ENCODE measurements at regions not wholly inside any gene's neighbourhood (a gene's known extent, or its start where the extent isn't known, plus 50 kb on each side); places are given as distances from the start of the nearest gene placed in this dataset.

DNA sequence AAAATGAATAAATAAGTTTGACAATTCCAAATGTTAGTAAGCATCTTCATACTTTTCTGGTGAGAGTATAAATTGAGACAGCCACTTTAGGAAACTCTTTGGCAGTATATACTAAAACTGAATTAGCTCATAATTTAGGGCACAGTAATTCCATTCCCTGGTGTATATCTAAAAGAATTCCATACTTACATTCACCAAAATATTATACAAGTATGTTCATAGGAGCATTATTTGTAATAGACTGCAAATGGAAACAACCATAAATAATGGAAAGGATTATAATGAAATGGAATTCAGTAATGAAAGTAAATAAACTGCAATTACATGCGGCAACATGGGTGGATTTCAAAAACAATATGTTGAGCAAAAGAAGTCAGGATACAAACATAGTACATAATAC is 315.8 kb upstream of the LRRC4C start:
- DNase-seq (ENCODE audit: low spot score in 2 of 2), result no peak
- Histone ChIP-seq H3K36me3 (no peaks in the 10 kb centered on the region), H3K27me3 (no peaks in the 10 kb centered on the region), H3K4me1 (no peaks in the 10 kb centered on the region), H3K9me3 (peaks cover 0 to 21% (median 0%) of the 10 kb centered on the region in 4 donors), H3K27ac (no peak overlapping the region), H3K4me3 (no peak overlapping the region)
- TF ChIP-seq EP300 (IDR thresholded peaks at IDR 0.05) (no peak), CTCF (IDR thresholded peaks at IDR 0.05) (no peak), POLR2A (IDR thresholded peaks at IDR 0.05) (no peak)
- 83 to 94% methylated on average over 1 of the region's 1 CpG for WGBS, 2 donors

GRCh38 chr11:41779401-41779960 is 320.0 kb upstream of the LRRC4C start:
- H3K9me3 ChIP-seq, result peaks cover 0 to 5% (median 0%) of the 10 kb centered on the region in 4 donors
- TF ChIP-seq CTCF (IDR thresholded peaks at IDR 0.05) (no peak), POLR2A (IDR thresholded peaks at IDR 0.05) (no peak), EP300 (IDR thresholded peaks at IDR 0.05) (no peak)

GRCh38 chr11:41781441-41781840 is 322.0 kb upstream of the LRRC4C start:
- WGBS, 2 donors, result 64 to 74% methylated on average over 2 of the region's 2 CpGs
- no peaks in the 10 kb centered on the region for H3K27me3 ChIP-seq
- H3K36me3 ChIP-seq, result no peaks in the 10 kb centered on the region
- H3K9me3 ChIP-seq, result no peaks in the 10 kb centered on the region
- no peak overlapping the region for H3K4me3 ChIP-seq
- TF ChIP-seq EP300 (IDR thresholded peaks at IDR 0.05) (no peak), CTCF (IDR thresholded peaks at IDR 0.05) (no peak), POLR2A (IDR thresholded peaks at IDR 0.05) (no peak)
- no peak for DNase-seq (ENCODE audit: low spot score in 2 of 2)
- H3K4me1 ChIP-seq, result no peaks in the 10 kb centered on the region
- H3K27ac ChIP-seq, result no peak overlapping the region

More at GRCh38 chr11:41779401-41779960, 320.0 kb upstream of the LRRC4C start:
- Histone ChIP-seq H3K27ac (no peak overlapping the region), H3K36me3 (no peaks in the 10 kb centered on the region), H3K27me3 (no peaks in the 10 kb centered on the region), H3K4me1 (no peaks in the 10 kb centered on the region), H3K4me3 (no peak overlapping the region)
- WGBS, 2 donors, result 87 to 90% methylated on average over 1 of the region's 1 CpG
- no peak for DNase-seq (ENCODE audit: low spot score in 2 of 2)

DNA sequence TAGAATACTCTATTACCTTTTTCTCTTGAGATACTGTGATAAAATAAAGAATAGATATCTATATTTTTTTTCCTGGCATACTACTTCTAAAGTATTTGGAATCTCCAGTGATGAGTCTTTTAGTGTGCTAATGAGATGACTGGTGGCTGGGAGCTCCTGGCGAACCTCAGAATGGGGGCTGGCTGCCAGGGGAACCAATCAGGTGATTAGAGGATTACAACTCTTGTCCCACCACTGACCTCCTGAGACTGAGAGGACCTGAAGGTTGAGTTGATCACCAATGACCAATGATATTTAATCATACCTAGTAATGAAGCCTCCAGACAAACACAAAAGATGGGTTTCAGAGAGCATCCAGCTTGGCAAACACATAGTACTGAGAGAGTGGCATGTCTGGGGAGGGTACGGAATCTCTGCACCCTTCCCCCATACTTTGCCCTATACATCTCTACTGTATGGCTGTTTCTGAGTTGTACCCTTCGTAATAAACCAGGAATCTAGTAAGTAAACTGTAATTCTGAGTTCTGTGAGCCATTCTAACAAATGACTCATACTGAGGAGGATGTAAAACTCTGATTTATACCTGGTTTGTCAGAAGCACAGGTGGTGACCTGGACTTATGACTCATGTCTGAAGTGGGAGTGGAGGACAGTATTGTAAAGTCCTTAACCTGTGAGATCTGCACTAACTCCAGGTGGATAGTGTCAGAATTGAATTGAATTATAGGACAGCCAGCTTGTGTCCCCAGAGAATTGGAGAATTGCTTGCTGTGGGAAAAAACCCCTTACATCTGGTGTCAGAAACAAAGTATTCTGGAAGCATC is 325.3 kb upstream of the LRRC4C start:
- no peaks in the 10 kb centered on the region for H3K36me3 ChIP-seq
- H3K27ac ChIP-seq, result no peak overlapping the region
- H3K4me3 ChIP-seq, result no peak overlapping the region
- no peak for DNase-seq (ENCODE audit: low spot score in 2 of 2)
- H3K27me3 ChIP-seq, result no peaks in the 10 kb centered on the region
- WGBS, 2 donors, result 71 to 79% methylated on average over 3 of the region's 3 CpGs
- no peaks in the 10 kb centered on the region for H3K4me1 ChIP-seq
- TF ChIP-seq POLR2A (IDR thresholded peaks at IDR 0.05), result no peak
- TF ChIP-seq CTCF (IDR thresholded peaks at IDR 0.05), result no peak
- no peak for TF ChIP-seq EP300 (IDR thresholded peaks at IDR 0.05)
- H3K9me3 ChIP-seq, result peaks cover 0 to 8% (median 0%) of the 10 kb centered on the region in 4 donors

- no peak overlapping the region for H3K27ac ChIP-seq
- no peak for DNase-seq (ENCODE audit: low spot score in 2 of 2)
- H3K4me3 ChIP-seq, result no peak overlapping the region
- H3K27me3 ChIP-seq, result no peaks in the 10 kb centered on the region
- WGBS, 2 donors, result 8 to 13% methylated on average over 1 of the region's 1 CpG
- no peaks in the 10 kb centered on the region for H3K36me3 ChIP-seq
- H3K9me3 ChIP-seq, result peaks cover 0 to 13% (median 0%) of the 10 kb centered on the region in 4 donors
- no peak for TF ChIP-seq EP300 (IDR thresholded peaks at IDR 0.05)
- TF ChIP-seq POLR2A (IDR thresholded peaks at IDR 0.05), result no peak
- TF ChIP-seq CTCF (IDR thresholded peaks at IDR 0.05), result no peak
- no peaks in the 10 kb centered on the region for H3K4me1 ChIP-seq
Observed at GRCh38 chr11:41786087-41786486, 326.6 kb upstream of the LRRC4C start.
